IMR-90 (cell line): ENCODE measurements at regions not wholly inside any gene's neighbourhood (a gene's known extent, or its start where the extent isn't known, plus 50 kb on each side); places are given as distances from the start of the nearest gene placed in this dataset.

Experiments used
- ATAC-seq: fragments of 200-7000 bp; cut with Tn5 transposase; 2 replicates; pipeline ENCODE4 v1.9.1; 2020; ENCODE audit warnings: low read depth, mild to moderate bottlenecking, moderate library complexity
- BruUV-seq: library from RNA; stranded (reverse); fragments of 400-500 nt; replicated peaks from 2 replicates; lab custom pipeline; 2021; lab: Mats Ljungman, UMichigan
- CTCF ChIA-PET: fragments of 300-600 bp; formaldehyde crosslinking; extraction: SDS; loops from one replicate; lab custom pipeline; 2021; ENCODE audit warnings: antibody characterized with exemption; lab: Yijun Ruan, JAX
- POLR2A ChIA-PET: fragments of 300-600 bp; sonication (Branson Sonifier 250); formaldehyde crosslinking; loops from one replicate; lab custom pipeline; 2022; ENCODE audit warnings: antibody characterized with exemption; ENCODE audit not compliant: unreplicated experiment; lab: Charles Lee
- DNase-seq: peaks from one replicate; pipeline ENCODE4 v3.0.0; 2013
- H2AFZ ChIP-seq: replicated peaks from 2 replicates; pipeline ENCODE3; 2013; ENCODE audit warnings: low read length, mild to moderate bottlenecking; ENCODE audit not compliant: poor library complexity
- H2AK5ac ChIP-seq: 2 replicates; pipeline ENCODE4 v1.6.1; 2013; ENCODE audit warnings: low read depth, low read length, inconsistent platforms
- H2AK9ac ChIP-seq: replicated peaks from 2 replicates; pipeline ENCODE3; 2013; ENCODE audit warnings: mild to moderate bottlenecking, low read depth, low read length, moderate library complexity; ENCODE audit not compliant: poor library complexity
- H2BK120ac ChIP-seq: 2 replicates; pipeline ENCODE4 v1.6.1; 2013; ENCODE audit warnings: low read depth, low read length, inconsistent platforms
- H2BK15ac ChIP-seq: 3 replicates; pipeline ENCODE4 v1.6.1; 2013; ENCODE audit warnings: low read depth, low read length, inconsistent platforms
- H2BK20ac ChIP-seq: 2 replicates; pipeline ENCODE4 v1.6.1; 2013; ENCODE audit warnings: low read depth, mild to moderate bottlenecking, inconsistent platforms, low read length, moderate library complexity
- H2BK5ac ChIP-seq: 2 replicates; pipeline ENCODE4 v1.6.1; 2013; ENCODE audit warnings: mild to moderate bottlenecking, low read depth, low read length, inconsistent platforms; ENCODE audit not compliant: poor library complexity, severe bottlenecking
- H3K14ac ChIP-seq: replicated peaks from 2 replicates; pipeline ENCODE4 v1.6.1; 2013; ENCODE audit warnings: low read depth, low read length, inconsistent platforms
- H3K18ac ChIP-seq: 2 replicates; pipeline ENCODE4 v1.6.1; 2013; ENCODE audit warnings: low read depth, low read length, control low read depth
- H3K23ac ChIP-seq: 2 replicates; pipeline ENCODE4 v1.6.1; 2013; ENCODE audit warnings: low read depth, low read length, inconsistent platforms
- H3K27ac ChIP-seq: 2 replicates; pipeline ENCODE4 v1.5.1; 2013; ENCODE audit warnings: mild to moderate bottlenecking, control low read depth, low read length; ENCODE audit not compliant: insufficient read depth
- H3K27me3 ChIP-seq: 2 replicates; pipeline ENCODE4 v1.6.1; 2013; ENCODE audit warnings: low read length; ENCODE audit not compliant: control insufficient read depth, insufficient read depth
- H3K36me3 ChIP-seq: 2 replicates; pipeline ENCODE4 v1.6.1; 2013; ENCODE audit warnings: low read length, mixed read lengths; ENCODE audit not compliant: control insufficient read depth, insufficient read depth
- H3K4ac ChIP-seq: 2 replicates; pipeline ENCODE4 v1.6.1; 2013; ENCODE audit warnings: low read depth, low read length, inconsistent platforms
- H3K4me1 ChIP-seq: 2 replicates; pipeline ENCODE4 v1.6.1; 2013; ENCODE audit warnings: low read length, mixed read lengths; ENCODE audit not compliant: control insufficient read depth, insufficient read depth
- H3K4me2 ChIP-seq: 2 replicates; pipeline ENCODE4 v1.6.1; 2013; ENCODE audit warnings: low read depth, mild to moderate bottlenecking, control low read depth, low read length, moderate library complexity
- H3K4me3 ChIP-seq: 2 replicates; pipeline ENCODE4 v1.5.1; 2013; ENCODE audit warnings: low read depth, mild to moderate bottlenecking, control low read depth, low read length, moderate library complexity; ENCODE audit not compliant: insufficient read depth
- H3K56ac ChIP-seq: 2 replicates; pipeline ENCODE4 v1.6.1; 2013; ENCODE audit warnings: low read length, inconsistent platforms; ENCODE audit not compliant: insufficient read depth; ENCODE audit errors: extremely low read depth
- H3K79me1 ChIP-seq, 2 experiments: 2 replicates each; pipeline ENCODE4 v1.6.1; 2013; ENCODE audit warnings: low read length in 2 of 2, inconsistent platforms in 1 of 2, low read depth in 1 of 2
- H3K9ac ChIP-seq: 2 replicates; pipeline ENCODE4 v1.6.1; 2013; ENCODE audit warnings: low read depth, low read length, control low read depth
- H3K9me1 ChIP-seq: 2 replicates; pipeline ENCODE4 v1.6.1; 2013; ENCODE audit warnings: low read length, inconsistent platforms; ENCODE audit not compliant: insufficient read depth
- H3K9me3 ChIP-seq: 2 replicates; pipeline ENCODE4 v1.6.1; 2013; ENCODE audit warnings: low read length; ENCODE audit not compliant: control insufficient read depth, insufficient read depth
- H4K20me1 ChIP-seq: 2 replicates; pipeline ENCODE4 v1.6.1; 2013; ENCODE audit warnings: low read length, inconsistent platforms; ENCODE audit not compliant: insufficient read depth
- H4K5ac ChIP-seq: 2 replicates; pipeline ENCODE4 v1.6.1; 2013; ENCODE audit warnings: mild to moderate bottlenecking, low read depth, low read length, control low read depth
- H4K8ac ChIP-seq, 2 experiments: 2 replicates each; pipeline ENCODE4 v1.6.1; 2013; ENCODE audit warnings: low read depth in 2 of 2, low read length in 2 of 2, control low read depth in 1 of 2, inconsistent platforms in 1 of 2
- H4K91ac ChIP-seq: 2 replicates; pipeline ENCODE4 v1.6.1; 2013; ENCODE audit warnings: low read depth, low read length, inconsistent platforms; ENCODE audit not compliant: insufficient read depth
- MXI1 ChIP-seq: IDR thresholded peaks from 2 replicates; pipeline ENCODE4 v1.6.1; 2012; ENCODE audit warnings: low read depth, mild to moderate bottlenecking, low read length, moderate library complexity, borderline replicate concordance
- RAD21 ChIP-seq: IDR thresholded peaks from 2 replicates; pipeline ENCODE4 v1.6.1; 2012; ENCODE audit warnings: low read length, improper control_type of control experiment
- WGBS, 2 experiments: methylation state at CpG; one replicate each; pipeline versions ENCODE4 v1.1.5 to v1.1.7; 2013; ENCODE audit warnings: missing lambda C conversion rate in 2 of 2; ENCODE audit not compliant: insufficient read length in 1 of 2; ENCODE audit errors: extremely low coverage in 2 of 2; 5-methylcytosine and 5-hydroxymethylcytosine counted together
- dilution Hi-C: fragments of 300-500 bp; cut with HindIII; formaldehyde crosslinking; loops from one replicate; pipeline ENCODE4 v1.14.3; 2018; ENCODE audit warnings: low sequenced_read_pairs; ENCODE audit not compliant: unreplicated experiment
- in situ Hi-C: fragments of 300-500 bp; cut with MboI; formaldehyde crosslinking; loops from 3 replicates; pipeline ENCODE4 v1.14.3; 2019; ENCODE audit warnings: low sequenced_read_pairs, inconsistent platforms, mixed read lengths
- intact Hi-C: fragments of 100-400 bp; cut with micrococcal nuclease; formaldehyde crosslinking; loops from 2 replicates; pipeline ENCODE4 v1.10.0; 2022

GRCh38 chr7:124681946-124682345, 83.6 kb downstream of the GPR37 start:
- intact Hi-C loops (no loop called here), in situ Hi-C loops (no loop called here), dilution Hi-C loops (no loop called here)
- Histone ChIP-seq H3K27ac (no peak overlapping the region), H2BK15ac (no peak overlapping the region), H2AFZ (no peak overlapping the region), H3K79me1 (no peaks in the 10 kb centered on the region), H3K14ac (no peak overlapping the region), H3K18ac (no peak overlapping the region), H3K4me2 (no peak overlapping the region), H3K23ac (no peak overlapping the region), H2AK5ac (no peak overlapping the region), H3K27me3 (no peaks in the 10 kb centered on the region), H3K4ac (no peak overlapping the region), H4K20me1 (no peaks in the 10 kb centered on the region), H4K91ac (no peak overlapping the region), H4K8ac (no peak overlapping the region), H3K4me1 (peaks cover 4% of the 10 kb centered on the region), H3K56ac (no peak overlapping the region), H2BK120ac (no peak overlapping the region), H3K36me3 (no peaks in the 10 kb centered on the region), H3K9ac (no peak overlapping the region), H3K9me1 (no peaks in the 10 kb centered on the region), H3K9me3 (0 out of 2 replicates have a peak, but pooled peaks cover 2% of the 10 kb centered on the region), H3K4me3 (no peak overlapping the region), H2BK5ac (no peak overlapping the region), H4K5ac (no peak overlapping the region), H2BK20ac (no peak overlapping the region), H2AK9ac (no peak overlapping the region)
- ChIA-PET POLR2A (no interaction called here), CTCF (no interaction called here)
- BruUV-seq: no TSS peak
- WGBS, 2 experiments: no CpG with 5 or more reads among the region's 1 CpG
- DNase-seq (no peak), ATAC-seq (no peak)
- no peak for TF ChIP-seq RAD21
- no peak for TF ChIP-seq MXI1
